ENCODE measurements at regions not wholly inside any gene's neighbourhood (a gene's known extent, or its start where the extent isn't known, plus 50 kb on each side); places are given as distances from the start of the nearest gene placed in this dataset.

GRCh38 chr13:63999614-64000305 is 2584.1 kb upstream of the PCDH20 start:
- Histone ChIP-seq H4K20me1 (ENCODE audit: insufficient read depth, low read length) (no peaks in the 10 kb centered on the region), H3K27ac (ENCODE audit: low read length) (no peak overlapping the region), H3K4me1 (ENCODE audit: low read length) (no peaks in the 10 kb centered on the region), H2AFZ (ENCODE audit: low read length) (no peak overlapping the region), H3F3A (ENCODE audit: insufficient read depth, low read length) (no peaks in the 10 kb centered on the region), H3K27me3 (replicated peaks; ENCODE audit: insufficient read depth, low read length) (no peaks in the 10 kb centered on the region), H3K4me2 (ENCODE audit: low read depth, low read length) (no peak overlapping the region), H3K9ac (ENCODE audit: low read length) (no peak overlapping the region), H3K9me3 (replicated peaks; ENCODE audit: insufficient read depth, low read length) (no peaks in the 10 kb centered on the region), H3K9me2 (replicated peaks; ENCODE audit: insufficient read depth, low read length) (no peaks in the 10 kb centered on the region), H3K79me2 (ENCODE audit: low read length) (no peaks in the 10 kb centered on the region), H3K4me3 (ENCODE audit: low read length) (no peak overlapping the region), H3K36me3 (replicated peaks; ENCODE audit: insufficient read depth, low read length) (no peaks in the 10 kb centered on the region)
- TF ChIP-seq EZH2phosphoT487 (IDR thresholded peaks at IDR 0.05; ENCODE audit: low read length): no peak
- TF ChIP-seq EZH2 (optimal IDR thresholded peaks at IDR 0.05; ENCODE audit: low read depth, low read length): no peak
- TF ChIP-seq CTCF (IDR thresholded peaks at IDR 0.05; ENCODE audit: low read length): no peak
- DNase-seq: no peak

GRCh38 chr13:63983366-63983765 is 2567.7 kb upstream of the PCDH20 start:
- Histone ChIP-seq H3K9ac (ENCODE audit: low read length) (no peak overlapping the region), H3K27ac (ENCODE audit: low read length) (no peak overlapping the region), H3K36me3 (replicated peaks; ENCODE audit: insufficient read depth, low read length) (no peaks in the 10 kb centered on the region), H3K4me3 (ENCODE audit: low read length) (no peak overlapping the region), H3K4me1 (ENCODE audit: low read length) (no peaks in the 10 kb centered on the region), H3K9me3 (replicated peaks; ENCODE audit: insufficient read depth, low read length) (no peaks in the 10 kb centered on the region), H3K4me2 (ENCODE audit: low read depth, low read length) (no peak overlapping the region), H3K79me2 (ENCODE audit: low read length) (no peaks in the 10 kb centered on the region), H3F3A (ENCODE audit: insufficient read depth, low read length) (no peaks in the 10 kb centered on the region), H2AFZ (ENCODE audit: low read length) (no peak overlapping the region), H4K20me1 (ENCODE audit: insufficient read depth, low read length) (no peaks in the 10 kb centered on the region), H3K27me3 (replicated peaks; ENCODE audit: insufficient read depth, low read length) (no peaks in the 10 kb centered on the region), H3K9me2 (replicated peaks; ENCODE audit: insufficient read depth, low read length) (no peaks in the 10 kb centered on the region)
- DNase-seq: no peak
- no peak for TF ChIP-seq EZH2phosphoT487 (IDR thresholded peaks at IDR 0.05; ENCODE audit: low read length)
- no peak for TF ChIP-seq EZH2 (optimal IDR thresholded peaks at IDR 0.05; ENCODE audit: low read depth, low read length)

- no peak overlapping the region for H3K27ac ChIP-seq (ENCODE audit: low read length)
- H3K4me1 ChIP-seq (ENCODE audit: low read length): no peaks in the 10 kb centered on the region
- H3K27me3 ChIP-seq (replicated peaks; ENCODE audit: insufficient read depth, low read length): no peaks in the 10 kb centered on the region
- no peaks in the 10 kb centered on the region for H4K20me1 ChIP-seq (ENCODE audit: insufficient read depth, low read length)
- TF ChIP-seq CTCF (IDR thresholded peaks at IDR 0.05; ENCODE audit: low read length) (no peak), EZH2 (optimal IDR thresholded peaks at IDR 0.05; ENCODE audit: low read depth, low read length) (no peak), EZH2phosphoT487 (IDR thresholded peaks at IDR 0.05; ENCODE audit: low read length) (no peak)
- H3K9me2 ChIP-seq (replicated peaks; ENCODE audit: insufficient read depth, low read length): no peaks in the 10 kb centered on the region
- H3F3A ChIP-seq (ENCODE audit: insufficient read depth, low read length): no peaks in the 10 kb centered on the region
- H3K4me3 ChIP-seq (ENCODE audit: low read length): no peak overlapping the region
- no peak overlapping the region for H3K4me2 ChIP-seq (ENCODE audit: low read depth, low read length)
- DNase-seq: no peak
- no peaks in the 10 kb centered on the region for H3K36me3 ChIP-seq (replicated peaks; ENCODE audit: insufficient read depth, low read length)
- H2AFZ ChIP-seq (ENCODE audit: low read length): no peak overlapping the region
- H3K9ac ChIP-seq (ENCODE audit: low read length): no peak overlapping the region
- no peaks in the 10 kb centered on the region for H3K9me3 ChIP-seq (replicated peaks; ENCODE audit: insufficient read depth, low read length)
- H3K79me2 ChIP-seq (ENCODE audit: low read length): no peaks in the 10 kb centered on the region
Measured at GRCh38 chr13:63979951-63980350, 2564.3 kb upstream of the PCDH20 start.

- H3K27ac ChIP-seq (ENCODE audit: low read length): no peak overlapping the region
Measured at GRCh38 chr13:63972328-63972727, 2556.7 kb upstream of the PCDH20 start.

More at GRCh38 chr13:63972328-63972727, 2556.7 kb upstream of the PCDH20 start:
- no peak overlapping the region for H3K4me3 ChIP-seq (ENCODE audit: low read length)
- TF ChIP-seq EZH2phosphoT487 (IDR thresholded peaks at IDR 0.05; ENCODE audit: low read length): no peak
- TF ChIP-seq CTCF (IDR thresholded peaks at IDR 0.05; ENCODE audit: low read length): no peak
- no peak for TF ChIP-seq EZH2 (optimal IDR thresholded peaks at IDR 0.05; ENCODE audit: low read depth, low read length)
- H2AFZ ChIP-seq (ENCODE audit: low read length): no peak overlapping the region
- no peaks in the 10 kb centered on the region for H3K27me3 ChIP-seq (replicated peaks; ENCODE audit: insufficient read depth, low read length)
- no peaks in the 10 kb centered on the region for H3K9me3 ChIP-seq (replicated peaks; ENCODE audit: insufficient read depth, low read length)
- no peaks in the 10 kb centered on the region for H3F3A ChIP-seq (ENCODE audit: insufficient read depth, low read length)
- no peak overlapping the region for H3K9ac ChIP-seq (ENCODE audit: low read length)
- no peaks in the 10 kb centered on the region for H3K9me2 ChIP-seq (replicated peaks; ENCODE audit: insufficient read depth, low read length)
- H3K4me1 ChIP-seq (ENCODE audit: low read length): no peaks in the 10 kb centered on the region
- H4K20me1 ChIP-seq (ENCODE audit: insufficient read depth, low read length): no peaks in the 10 kb centered on the region
- H3K36me3 ChIP-seq (replicated peaks; ENCODE audit: insufficient read depth, low read length): no peaks in the 10 kb centered on the region
- no peak overlapping the region for H3K4me2 ChIP-seq (ENCODE audit: low read depth, low read length)
- no peaks in the 10 kb centered on the region for H3K79me2 ChIP-seq (ENCODE audit: low read length)
- DNase-seq: no peak

Data from MM.1S (cell line).